ENCODE measurements at regions not wholly inside any gene's neighbourhood (a gene's known extent, or its start where the extent isn't known, plus 50 kb on each side); places are given as distances from the start of the nearest gene placed in this dataset.

DNA sequence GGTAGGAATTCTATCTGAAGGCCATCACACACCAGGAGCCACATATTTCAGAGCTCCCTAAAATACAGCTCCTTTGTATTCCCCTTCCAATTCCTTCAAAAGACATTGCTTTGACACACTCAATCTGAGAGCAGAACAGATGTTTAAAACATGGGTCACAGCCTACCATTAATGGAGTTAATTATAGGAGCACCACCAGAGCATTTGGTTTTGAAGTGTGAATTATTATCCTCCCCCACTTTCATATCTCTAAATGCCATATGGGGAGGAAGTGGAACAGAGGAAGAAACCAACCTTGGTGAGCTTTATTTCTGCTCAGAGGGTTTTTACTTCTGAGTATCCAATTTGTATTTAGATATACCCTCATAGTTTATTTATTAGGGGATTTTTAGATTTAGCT lies 50.7 kb upstream of the TNFRSF21 start:
- no peak for DNase-seq (ENCODE audit: low read depth, low spot score)

DNA sequence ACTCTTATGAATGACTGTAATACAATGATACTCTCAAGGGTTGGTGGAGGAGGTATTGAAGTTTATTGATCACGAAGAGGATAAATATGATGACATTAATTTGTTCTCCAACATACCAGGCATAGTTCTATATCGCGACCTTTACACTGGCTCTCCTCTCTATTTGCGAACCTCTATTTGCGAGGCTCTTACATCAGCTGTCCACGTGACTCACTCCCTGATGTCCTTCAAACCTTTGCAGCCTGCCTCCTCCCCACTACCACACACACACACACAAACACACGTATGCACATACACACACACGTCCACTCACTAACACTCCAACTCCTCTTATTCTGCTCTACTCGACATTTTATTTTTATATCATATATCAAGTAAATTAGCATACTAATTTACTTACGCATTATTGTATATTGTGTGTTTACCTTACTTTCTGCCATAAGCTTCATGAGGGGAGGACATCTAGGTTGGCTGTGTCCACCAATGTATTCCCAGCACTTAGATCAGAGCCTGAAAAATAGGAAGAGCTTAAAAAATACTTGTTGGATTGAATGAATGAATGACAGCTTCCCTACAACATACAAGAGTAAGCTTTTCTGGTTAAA lies 53.3 kb upstream of the TNFRSF21 start:
- DNase-seq (ENCODE audit: low read depth, low spot score) = no peak

DNA sequence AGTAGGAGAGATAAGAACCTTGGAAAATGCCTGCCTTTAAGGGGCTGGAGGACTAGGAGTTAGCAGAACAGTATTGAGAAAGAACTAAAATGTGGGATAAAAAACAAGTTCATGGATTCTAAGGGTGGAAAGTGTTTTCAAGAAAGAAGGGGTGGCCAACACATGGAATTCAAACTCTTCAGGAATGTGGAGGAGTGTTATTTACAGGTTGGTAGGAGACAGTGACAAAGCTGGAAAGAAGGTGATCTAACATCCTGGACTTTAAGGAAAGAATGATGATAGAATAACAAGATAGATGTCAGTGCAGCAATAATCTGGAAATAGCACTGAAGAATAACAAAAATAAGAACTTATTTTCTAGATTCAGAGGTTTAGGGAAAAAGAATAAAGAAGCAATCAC lies 54.0 kb upstream of the TNFRSF21 start:
- no peak for DNase-seq (ENCODE audit: low read depth, low spot score)

DNA sequence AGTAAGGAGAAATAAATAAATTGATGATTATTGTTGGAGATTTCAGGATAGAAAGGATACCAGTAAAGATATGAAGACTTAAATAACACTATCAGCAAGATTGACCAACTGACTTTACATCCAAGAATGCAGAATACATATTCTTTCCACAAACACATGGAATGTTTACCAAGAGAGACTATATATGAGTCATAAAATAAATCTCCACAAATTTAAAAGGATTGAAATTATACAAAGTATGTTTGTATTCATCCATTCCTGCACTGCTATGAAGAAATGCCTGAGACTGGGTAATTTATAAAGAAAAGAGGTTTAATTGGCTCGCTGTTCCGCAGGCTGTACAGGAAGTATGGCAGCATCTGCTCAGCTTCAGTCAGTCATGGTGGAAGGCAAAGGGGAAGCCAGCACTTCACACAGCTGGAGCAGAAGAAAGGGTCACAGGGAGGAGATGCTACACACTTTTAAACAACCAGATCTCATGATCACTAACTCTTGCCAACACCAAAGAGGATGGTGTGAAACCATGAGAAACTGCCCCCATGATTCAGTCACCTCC lies 56.7 kb upstream of the TNFRSF21 start:
- no peak for DNase-seq (ENCODE audit: low read depth, low spot score)

DNA sequence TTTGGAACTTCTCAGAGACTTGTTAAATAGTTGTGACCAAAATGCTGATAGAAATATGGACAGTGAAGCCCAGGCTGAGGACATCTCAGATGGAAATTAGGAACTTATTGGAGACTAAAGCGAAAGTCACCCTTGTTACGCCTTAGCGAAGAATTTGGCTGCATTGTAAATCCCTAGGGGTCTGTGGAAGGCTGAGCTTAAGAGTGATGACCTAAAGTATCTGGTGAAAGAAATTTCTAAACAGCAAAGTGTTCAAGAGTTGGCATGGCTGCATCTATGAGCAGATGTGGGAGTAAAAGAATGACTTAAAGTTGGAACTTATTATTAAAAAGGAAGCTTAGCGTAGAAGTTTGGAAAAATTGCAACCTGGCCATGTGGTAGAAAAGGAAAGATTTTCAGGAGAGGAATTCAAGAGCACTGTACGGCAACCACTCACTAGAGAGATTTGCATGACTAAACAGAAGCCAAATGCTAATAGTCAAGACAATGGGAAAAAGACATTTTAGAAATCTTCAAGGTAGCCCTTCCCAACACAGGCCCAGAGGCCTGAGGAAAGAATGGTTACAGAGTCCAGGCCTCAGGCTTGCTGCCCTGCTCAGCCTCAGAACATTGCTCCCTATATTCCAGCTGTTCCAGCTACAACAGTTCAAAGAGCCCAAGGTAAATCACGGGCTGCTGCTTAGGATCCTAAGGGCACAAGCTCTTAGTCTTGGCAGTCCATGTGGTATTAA lies 61.6 kb upstream of the TNFRSF21 start:
- DNase-seq (ENCODE audit: low read depth, low spot score) = no peak

DNA sequence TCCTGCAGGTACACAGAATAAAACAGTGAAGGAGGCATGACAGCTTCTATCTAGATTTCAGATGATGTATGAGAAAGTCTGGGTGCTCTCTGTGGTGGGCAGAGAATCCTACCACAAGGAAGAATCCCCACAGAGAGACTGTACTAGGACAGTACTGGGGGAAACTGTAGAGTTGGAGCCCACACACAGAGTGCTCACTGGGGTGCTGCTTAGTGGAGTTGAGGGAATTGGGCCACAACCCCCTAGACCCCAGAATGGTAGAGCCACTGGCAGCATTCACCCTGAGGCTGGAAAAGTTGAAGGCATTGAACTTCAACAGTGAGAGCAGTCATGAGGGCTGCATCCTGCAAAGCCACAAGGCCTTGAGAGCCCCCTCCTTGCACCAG lies 62.2 kb upstream of the TNFRSF21 start:
- DNase-seq (ENCODE audit: low read depth, low spot score) = no peak

DNA sequence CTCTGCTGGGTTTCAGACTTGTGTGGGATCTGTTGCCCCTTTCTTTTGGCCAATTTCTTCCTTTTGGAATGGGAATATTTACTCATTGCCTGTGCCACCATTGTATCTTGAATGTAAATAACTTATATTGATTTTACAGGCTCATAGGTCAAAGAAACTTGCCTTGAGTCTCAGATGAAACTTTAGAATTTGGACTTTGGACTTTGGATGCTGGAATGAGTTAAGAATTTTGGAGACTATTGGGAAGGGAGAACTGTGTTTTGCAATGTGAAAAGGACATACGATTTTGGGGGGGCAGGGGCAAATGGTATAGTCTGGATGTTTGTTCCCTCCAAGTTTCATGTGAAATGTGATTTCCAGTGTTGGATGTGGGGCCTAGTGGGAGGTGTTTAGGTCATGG lies 62.6 kb upstream of the TNFRSF21 start:
- DNase-seq (ENCODE audit: low read depth, low spot score) = no peak

DNA sequence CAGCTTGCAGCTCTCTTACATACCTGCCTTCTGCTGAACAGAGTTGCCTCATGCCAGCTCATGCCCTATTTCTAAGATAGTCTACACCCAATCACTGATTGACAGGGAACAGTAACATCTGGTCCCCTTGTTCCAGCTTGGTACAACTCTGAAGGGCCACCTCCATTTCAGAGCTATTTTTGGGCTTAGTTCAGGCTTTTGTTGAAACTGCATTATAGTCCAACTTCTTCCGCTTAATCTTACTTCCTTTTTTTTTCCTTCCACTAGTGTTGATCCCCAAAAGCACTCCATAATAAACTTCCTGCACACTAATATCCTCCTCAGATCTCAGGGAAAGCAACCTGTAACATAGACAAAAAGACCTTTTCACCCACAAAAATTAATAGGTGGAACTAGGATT lies 65.7 kb upstream of the TNFRSF21 start:
- DNase-seq (ENCODE audit: low read depth, low spot score) = no peak

DNA sequence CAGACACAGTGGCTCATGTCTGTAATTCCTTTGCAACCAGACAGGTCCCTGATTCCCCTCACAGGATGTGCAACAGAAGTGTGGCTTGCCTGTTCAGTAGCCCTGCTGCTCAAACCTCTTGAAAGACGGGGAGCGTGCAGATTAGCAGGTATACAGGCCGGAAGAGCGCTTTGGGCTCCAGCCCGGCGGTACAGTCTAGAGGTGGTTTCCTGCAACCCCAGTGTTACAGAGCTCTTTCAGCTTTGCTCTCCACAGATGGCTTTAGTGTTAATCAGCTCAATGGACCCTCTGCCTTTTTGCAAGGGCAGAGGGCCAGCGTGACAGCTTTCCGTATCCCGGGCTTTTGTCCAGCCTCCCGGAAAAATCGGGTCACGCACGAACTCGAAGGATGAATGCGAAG lies 67.2 kb upstream of the TNFRSF21 start:
- DNase-seq (ENCODE audit: low read depth, low spot score) = no peak

DNA sequence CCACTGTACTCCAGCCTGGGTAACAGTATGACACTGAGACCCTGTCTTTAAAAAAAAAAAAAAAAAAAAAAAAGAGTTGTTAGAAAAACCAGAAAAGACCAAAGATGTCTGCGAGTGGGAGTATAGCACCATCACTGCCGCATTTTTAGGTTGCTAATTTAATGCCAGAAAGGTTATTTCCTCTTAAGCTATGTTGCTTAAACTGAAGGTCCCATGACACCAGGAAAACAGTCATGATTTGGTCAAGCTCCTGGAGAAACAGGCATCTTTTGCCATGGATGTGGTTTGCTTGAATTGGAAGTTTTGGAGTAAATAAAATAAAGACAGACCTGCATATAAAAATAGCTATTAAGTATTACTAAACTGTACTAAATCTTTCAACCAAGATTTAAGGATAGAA lies 68.3 kb upstream of the TNFRSF21 start:
- DNase-seq (ENCODE audit: low read depth, low spot score) = no peak

DNA sequence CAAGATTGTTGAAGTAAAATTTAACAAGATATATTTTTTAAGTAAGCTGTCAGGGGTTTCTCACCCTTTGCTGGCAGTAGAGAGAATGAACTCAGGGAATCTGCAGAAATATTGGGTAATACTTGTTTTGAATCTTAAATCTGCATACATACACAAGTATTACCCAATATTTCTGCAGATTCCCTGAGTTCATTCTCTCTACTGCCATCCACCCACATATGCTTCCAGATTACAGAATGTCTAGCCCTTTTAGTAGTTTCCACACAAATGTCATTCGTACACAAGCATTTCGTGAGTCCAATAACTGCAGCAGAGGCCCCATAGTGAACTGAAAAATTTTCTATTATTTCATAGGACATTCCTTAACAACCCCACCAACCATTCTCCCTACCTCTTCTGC lies 69.6 kb upstream of the TNFRSF21 start:
- DNase-seq (ENCODE audit: low read depth, low spot score) = no peak

DNA sequence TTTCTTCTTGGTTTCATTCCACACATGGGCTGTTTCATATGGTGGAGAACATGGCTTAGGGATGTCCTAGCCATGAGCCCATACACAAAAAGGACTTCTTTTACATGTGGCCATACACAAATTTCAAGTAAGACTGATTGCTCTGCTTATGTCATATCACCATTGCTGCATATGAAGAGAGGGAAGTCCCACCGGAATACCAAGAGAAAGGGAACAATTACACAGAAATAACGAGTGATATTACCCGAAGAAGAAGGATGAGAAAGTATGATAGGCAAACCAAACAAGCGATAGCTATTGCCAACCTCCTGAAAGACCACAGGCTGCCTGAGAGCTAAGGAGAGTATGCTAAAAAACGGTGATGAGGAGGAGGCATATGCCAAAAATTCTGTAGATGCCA lies 70.5 kb upstream of the TNFRSF21 start:
- DNase-seq (ENCODE audit: low read depth, low spot score) = no peak

DNA sequence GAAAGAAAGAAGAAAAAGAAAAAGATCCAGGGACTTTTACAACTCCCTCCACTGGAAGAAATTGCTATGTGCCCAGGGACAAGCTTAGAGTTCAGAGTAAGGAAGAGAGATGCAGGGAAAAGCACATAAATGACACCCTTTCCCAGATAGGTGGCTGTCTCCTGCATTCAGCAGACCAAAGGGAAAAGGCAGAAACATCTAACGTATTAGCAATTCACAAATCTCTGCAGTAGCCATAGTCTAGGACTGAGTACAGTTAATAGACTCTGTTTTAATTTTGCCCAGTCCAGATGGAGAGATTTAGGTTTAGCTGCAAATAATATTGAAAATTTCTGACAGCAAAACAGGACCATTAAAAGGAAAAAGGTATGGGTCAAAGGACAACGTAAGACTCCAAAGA lies 71.3 kb upstream of the TNFRSF21 start:
- DNase-seq (ENCODE audit: low read depth, low spot score) = no peak

DNA sequence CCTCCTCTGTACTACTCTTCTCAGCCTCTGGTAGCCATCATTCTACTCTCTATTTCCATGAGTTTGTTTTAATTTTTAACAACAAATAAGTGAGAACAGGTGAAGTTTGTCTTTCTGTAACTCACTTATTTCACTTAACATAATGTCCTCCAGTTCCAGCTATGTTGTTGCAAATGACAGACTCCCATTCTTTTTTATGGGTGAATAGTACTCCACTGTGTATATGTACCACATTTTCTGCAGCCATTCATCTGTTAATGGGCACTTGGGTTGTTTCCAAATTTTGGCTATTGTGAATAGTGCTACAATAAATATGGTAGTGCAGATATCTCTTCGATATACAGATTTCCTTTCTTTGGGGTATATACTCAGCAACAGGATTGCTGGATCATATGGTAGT lies 73.7 kb upstream of the TNFRSF21 start:
- no peak for DNase-seq (ENCODE audit: low read depth, low spot score)

DNA sequence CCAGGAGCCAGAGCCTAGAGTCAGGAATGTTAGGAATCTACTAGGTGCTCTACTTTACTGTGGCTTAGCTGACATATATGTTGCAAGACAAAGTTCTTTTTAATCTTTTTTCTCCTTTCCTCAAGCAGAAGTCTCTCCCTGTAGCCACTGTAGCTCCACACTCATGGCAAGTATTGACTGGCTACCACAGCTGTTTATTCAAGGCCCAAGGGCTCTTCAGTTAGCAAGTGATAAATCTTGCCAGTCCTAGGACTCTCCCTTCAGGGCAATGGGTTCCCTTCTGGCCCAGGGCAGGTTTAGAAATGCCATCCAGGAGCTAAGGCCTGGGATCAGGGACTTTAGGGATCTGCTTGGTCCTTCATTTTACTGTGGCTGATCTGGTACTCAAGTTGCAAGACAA lies 82.0 kb upstream of the TNFRSF21 start:
- DNase-seq (ENCODE audit: low read depth, low spot score) = no peak

DNA sequence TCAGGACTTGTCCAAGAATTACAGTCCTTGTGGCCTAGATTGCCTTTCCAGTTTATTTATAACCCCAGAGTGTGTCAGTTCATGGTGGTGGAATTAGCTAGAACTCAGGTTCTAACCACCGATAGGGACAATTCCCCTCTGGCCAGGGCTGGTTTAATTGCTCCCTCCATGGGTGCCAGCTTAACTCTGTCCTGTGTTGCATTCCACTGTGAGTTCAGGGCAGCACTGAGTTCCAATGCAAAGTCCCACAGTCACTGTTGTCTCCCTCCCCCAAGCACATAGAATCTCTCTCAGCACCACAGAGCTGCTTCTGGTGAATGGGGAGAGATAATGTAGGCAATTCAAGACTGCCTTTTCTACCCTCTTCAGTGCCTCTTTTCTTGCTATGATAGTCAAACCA lies 82.5 kb upstream of the TNFRSF21 start:
- no peak for DNase-seq (ENCODE audit: low read depth, low spot score)

DNA sequence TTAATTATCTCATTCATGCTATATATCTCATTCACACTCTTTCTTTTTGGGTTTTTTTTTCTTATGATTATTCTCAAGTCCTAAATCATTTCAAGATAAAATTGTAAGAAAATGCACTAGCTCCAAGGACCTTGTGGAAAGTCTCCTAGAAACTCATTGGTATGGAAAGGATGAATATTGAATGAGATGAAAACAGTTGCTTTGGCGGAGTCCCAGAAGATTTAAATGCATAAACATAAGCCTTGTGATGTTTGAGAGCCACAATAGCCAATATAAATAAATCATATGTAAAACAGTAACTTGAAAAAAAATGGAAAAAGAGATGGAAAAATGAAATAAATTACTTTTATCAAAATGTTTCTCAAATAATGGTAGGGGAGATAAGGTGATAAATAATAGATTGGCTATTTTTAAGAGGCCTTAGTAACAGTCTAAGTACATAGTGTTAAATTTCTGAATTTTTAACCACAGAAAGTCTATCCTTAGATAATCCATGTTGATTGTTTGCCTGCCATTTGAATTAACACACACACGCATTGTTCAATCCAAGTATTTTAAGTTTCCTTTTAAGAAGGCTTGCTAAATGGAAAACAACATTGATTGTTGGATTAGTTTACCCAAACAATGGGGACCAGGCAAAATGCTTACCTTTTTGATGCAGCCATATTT lies 81.1 kb upstream of the CD2AP start:
- no peak for DNase-seq (ENCODE audit: low read depth, low spot score)

DNA sequence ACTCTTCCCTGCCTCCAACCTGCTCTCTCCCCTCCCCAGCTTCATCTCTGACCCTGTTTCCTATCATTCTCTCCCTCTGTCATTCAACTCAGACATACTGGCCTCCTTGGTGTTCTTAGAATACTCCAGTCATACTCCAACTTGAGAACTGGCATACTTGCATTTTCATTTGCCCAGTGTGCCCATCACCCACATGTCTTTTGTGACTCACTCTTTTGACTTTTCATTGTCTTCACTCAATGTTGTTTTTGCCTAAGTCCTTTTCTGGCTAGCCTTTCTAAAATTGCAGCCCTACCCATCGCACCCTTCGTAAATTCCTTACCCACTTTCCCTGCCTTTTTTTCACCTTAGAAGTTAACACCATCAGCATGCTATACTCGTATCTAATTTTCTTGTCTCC lies 77.0 kb upstream of the CD2AP start:
- DNase-seq (ENCODE audit: low read depth, low spot score) = no peak

DNA sequence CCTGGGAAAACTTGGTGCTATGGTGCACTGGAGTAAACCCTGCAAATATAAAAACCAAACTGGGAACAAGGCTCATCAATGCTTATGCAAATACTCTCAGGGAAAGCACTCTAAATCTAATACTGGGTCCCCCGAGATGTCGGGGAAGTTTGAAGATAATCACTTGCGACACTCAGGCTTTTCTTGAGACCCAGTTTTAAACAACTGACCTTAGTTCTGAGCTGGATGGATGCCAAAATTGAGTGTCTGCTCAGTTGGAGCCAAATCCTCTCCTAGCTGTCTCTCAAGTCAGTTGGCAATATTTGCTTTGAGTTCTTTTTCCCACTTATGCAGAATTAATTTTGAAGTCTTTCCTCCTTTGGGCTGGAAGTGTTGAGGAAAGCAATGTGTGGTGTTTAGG lies 75.5 kb upstream of the CD2AP start:
- DNase-seq (ENCODE audit: low read depth, low spot score) = no peak

DNA sequence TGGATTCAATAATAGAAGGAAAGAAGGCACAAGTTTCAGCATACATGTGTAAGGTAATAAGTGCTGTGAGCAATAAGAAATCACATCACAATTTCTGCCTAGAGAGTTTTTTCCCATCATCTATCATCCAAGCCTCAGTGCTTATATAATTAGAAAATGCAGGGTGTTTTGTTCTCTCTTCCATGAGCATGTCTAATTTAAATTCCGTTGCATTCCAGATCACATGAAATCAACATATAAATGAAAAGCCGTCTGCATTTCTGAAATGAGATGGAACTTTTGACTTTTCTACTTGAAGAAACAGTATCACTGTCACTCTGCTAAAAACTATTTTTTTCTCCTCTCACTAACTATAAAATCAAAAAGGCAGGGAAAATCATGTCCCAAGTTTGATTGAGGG lies 74.5 kb upstream of the CD2AP start:
- no peak for DNase-seq (ENCODE audit: low read depth, low spot score)

DNA sequence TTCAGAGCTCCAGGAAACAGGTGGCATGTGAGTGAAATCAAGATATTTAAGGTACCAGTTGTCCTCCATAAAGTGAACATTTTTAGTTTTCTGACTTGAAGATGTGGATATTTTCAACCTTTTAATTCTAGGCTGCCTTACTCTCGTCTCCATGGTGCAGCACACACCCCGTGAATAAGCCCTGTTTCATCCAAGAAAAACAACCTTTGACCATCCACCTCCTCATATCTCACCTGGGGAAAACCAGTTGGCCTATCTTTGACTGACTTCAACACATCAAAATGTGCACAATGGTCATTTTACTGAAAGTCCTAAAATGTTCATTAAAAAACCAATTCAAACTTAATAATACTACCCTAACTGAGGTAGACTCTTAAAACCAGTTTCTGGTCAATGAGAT lies 73.8 kb upstream of the CD2AP start:
- DNase-seq (ENCODE audit: low read depth, low spot score) = no peak

DNA sequence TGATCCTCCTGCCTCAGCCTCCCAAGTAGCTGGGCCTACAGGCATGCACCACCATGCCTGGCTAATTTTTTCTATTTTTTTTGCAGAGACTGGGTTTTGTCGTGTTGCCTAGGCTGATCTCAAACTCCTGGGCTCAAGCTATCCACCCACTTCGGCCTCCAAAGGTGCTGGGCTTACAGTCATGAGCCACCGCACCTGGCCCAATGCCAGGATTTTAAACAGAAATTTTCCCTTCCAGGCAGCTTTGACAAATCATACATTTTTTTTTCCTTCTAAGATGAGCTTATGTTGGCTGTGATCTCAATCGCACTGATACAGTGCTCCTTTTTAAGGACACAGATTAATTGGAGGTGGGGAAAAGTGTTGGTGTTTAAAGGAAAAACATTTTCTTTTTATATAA lies 73.2 kb upstream of the CD2AP start:
- DNase-seq (ENCODE audit: low read depth, low spot score) = no peak

DNA sequence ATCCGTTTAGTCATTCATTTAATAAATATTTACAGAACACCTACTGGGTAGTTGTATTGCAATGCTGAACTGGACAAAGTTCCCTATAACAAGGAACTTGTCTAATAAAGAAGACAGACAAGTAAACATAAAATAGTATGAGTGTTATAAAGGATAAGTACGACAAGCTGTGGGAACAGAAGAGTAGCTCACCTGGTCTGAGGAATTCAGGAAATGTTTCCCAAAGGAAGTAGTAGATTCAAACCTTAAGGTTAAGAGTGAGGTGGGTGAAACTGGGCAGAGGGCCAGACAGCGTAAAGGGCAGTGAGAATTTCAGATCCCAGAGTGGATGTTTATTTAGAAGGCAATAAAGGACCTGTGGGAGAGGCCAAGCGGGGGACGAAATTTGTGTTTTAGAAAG lies 72.3 kb upstream of the CD2AP start:
- DNase-seq (ENCODE audit: low read depth, low spot score) = no peak
